ENCODE measurements at regions not wholly inside any gene's neighbourhood (a gene's known extent, or its start where the extent isn't known, plus 50 kb on each side); places are given as distances from the start of the nearest gene placed in this dataset.

DNA sequence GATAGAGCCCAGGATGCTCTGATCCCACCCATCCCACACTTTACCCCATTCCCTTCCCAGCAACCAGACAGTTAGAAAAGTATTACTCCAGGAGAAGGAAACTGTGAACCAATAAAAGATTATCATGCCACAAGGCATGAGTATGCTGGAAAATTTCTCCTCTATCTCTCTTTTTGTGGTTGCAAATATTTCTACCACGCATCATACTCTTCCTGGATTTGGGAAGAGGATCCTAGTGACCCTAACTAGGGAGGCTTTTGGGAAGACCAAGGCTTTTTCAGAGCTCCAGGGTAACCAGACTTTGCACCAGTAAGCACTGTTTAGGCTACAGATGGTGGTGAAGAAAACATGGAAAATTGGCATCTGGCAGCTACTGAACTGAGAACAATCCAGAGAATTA, 257.6 kb upstream of the CLNK start:
- TF ChIP-seq EZH2 (IDR thresholded peaks at IDR 0.05; ENCODE audit: borderline replicate concordance, low read depth, low read length, severe bottlenecking) = no peak
- TF ChIP-seq, protein P1, sequence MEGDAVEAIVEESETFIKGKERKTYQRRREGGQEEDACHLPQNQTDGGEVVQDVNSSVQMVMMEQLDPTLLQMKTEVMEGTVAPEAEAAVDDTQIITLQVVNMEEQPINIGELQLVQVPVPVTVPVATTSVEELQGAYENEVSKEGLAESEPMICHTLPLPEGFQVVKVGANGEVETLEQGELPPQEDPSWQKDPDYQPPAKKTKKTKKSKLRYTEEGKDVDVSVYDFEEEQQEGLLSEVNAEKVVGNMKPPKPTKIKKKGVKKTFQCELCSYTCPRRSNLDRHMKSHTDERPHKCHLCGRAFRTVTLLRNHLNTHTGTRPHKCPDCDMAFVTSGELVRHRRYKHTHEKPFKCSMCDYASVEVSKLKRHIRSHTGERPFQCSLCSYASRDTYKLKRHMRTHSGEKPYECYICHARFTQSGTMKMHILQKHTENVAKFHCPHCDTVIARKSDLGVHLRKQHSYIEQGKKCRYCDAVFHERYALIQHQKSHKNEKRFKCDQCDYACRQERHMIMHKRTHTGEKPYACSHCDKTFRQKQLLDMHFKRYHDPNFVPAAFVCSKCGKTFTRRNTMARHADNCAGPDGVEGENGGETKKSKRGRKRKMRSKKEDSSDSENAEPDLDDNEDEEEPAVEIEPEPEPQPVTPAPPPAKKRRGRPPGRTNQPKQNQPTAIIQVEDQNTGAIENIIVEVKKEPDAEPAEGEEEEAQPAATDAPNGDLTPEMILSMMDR (IDR thresholded peaks at IDR 0.05; ENCODE audit: borderline replicate concordance, extremely low read depth, low read length, poor library complexity, severe bottlenecking) = no peak

Data from DND-41 (cell line).